ENCODE measurements at regions not wholly inside any gene's neighbourhood (a gene's known extent, or its start where the extent isn't known, plus 50 kb on each side); places are given as distances from the start of the nearest gene placed in this dataset.

- DNase-seq = no peak
Measured at GRCh38 chr2:14114275-14114674, 518.2 kb upstream of the LRATD1 start.

- DNase-seq = no peak
Measured at GRCh38 chr2:14120376-14120775, 512.1 kb upstream of the LRATD1 start.

- no peak for DNase-seq
Measured at GRCh38 chr2:14123436-14124103, 508.9 kb upstream of the LRATD1 start.

- no peak for DNase-seq
Measured at GRCh38 chr2:14125624-14126293, 506.8 kb upstream of the LRATD1 start.

- DNase-seq = no peak
Measured at GRCh38 chr2:14126846-14127245, 505.7 kb upstream of the LRATD1 start.

GRCh38 chr2:14127765-14128164 is 504.8 kb upstream of the LRATD1 start:
- no peak for DNase-seq

GRCh38 chr2:14132386-14132785 is 500.1 kb upstream of the LRATD1 start:
- DNase-seq = no peak

GRCh38 chr2:14134771-14135170 is 497.7 kb upstream of the LRATD1 start:
- no peak for DNase-seq

- DNase-seq = no peak
Measured at GRCh38 chr2:14136030-14136429, 496.5 kb upstream of the LRATD1 start.

GRCh38 chr2:14137643-14138042 is 494.9 kb upstream of the LRATD1 start:
- no peak for DNase-seq

GRCh38 chr2:14140009-14140550 is 492.4 kb upstream of the LRATD1 start:
- no peak for DNase-seq

GRCh38 chr2:14143435-14143834 is 489.1 kb upstream of the LRATD1 start:
- no peak for DNase-seq

GRCh38 chr2:14148216-14148615 is 484.3 kb upstream of the LRATD1 start:
- no peak for DNase-seq

GRCh38 chr2:14157816-14158215 is 474.7 kb upstream of the LRATD1 start:
- no peak for DNase-seq

- no peak for DNase-seq
Measured at GRCh38 chr2:14180333-14180732, 452.2 kb upstream of the LRATD1 start.

- no peak for DNase-seq
Measured at GRCh38 chr2:14182227-14182946, 450.1 kb upstream of the LRATD1 start.

- no peak for DNase-seq
Measured at GRCh38 chr2:14185906-14186305, 446.6 kb upstream of the LRATD1 start.

- no peak for DNase-seq
Measured at GRCh38 chr2:14188446-14188845, 444.1 kb upstream of the LRATD1 start.

GRCh38 chr2:14189929-14190328 is 442.6 kb upstream of the LRATD1 start:
- DNase-seq = no peak

GRCh38 chr2:14194233-14194632 is 438.3 kb upstream of the LRATD1 start:
- DNase-seq = no peak

GRCh38 chr2:14197293-14197692 is 435.2 kb upstream of the LRATD1 start:
- no peak for DNase-seq

- no peak for DNase-seq
Measured at GRCh38 chr2:14199040-14199439, 433.5 kb upstream of the LRATD1 start.

GRCh38 chr2:14219306-14219705 is 413.2 kb upstream of the LRATD1 start:
- no peak for DNase-seq

- no peak for DNase-seq
Measured at GRCh38 chr2:14220101-14220500, 412.4 kb upstream of the LRATD1 start.
